ENCODE measurements at regions not wholly inside any gene's neighbourhood (a gene's known extent, or its start where the extent isn't known, plus 50 kb on each side); places are given as distances from the start of the nearest gene placed in this dataset.

DNA sequence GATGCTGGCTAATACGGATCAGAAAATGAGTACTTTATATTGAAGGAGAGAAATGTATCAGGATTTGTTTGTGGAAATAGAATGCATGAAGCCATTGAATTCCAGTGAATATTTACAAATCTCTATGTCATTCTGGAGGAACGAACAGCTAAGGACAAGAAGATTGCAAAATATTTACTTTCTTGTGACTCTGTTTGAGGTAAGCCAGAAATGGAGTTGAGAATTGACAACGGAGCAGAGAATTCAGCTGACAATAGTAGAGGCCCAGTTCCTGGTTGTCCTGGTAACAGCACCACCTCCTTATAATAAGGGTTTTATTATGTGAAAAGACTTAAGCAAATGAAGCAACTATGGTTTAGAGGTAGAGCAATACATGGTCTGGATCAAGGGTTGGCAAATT is 349.2 kb downstream of the ADCYAP1 start:
- Histone ChIP-seq H3K27ac (ENCODE audit: low read depth in 1 of 2, low read length in 2 of 2) (no peak overlapping the region), H3K9me3 (ENCODE audit: control insufficient read depth in 4 of 4, low read length in 3 of 4) (no peaks in the 10 kb centered on the region), H3K4me1 (ENCODE audit: control insufficient read depth in 4 of 4, insufficient read depth in 4 of 4, low read length in 3 of 4) (peaks cover 0 to 2% (median 0%) of the 10 kb centered on the region in 4 donors), H3K36me3 (ENCODE audit: control insufficient read depth in 4 of 4, insufficient read depth in 3 of 4, low read depth in 1 of 4, low read length in 3 of 4) (no peaks in the 10 kb centered on the region), H3K27me3 (ENCODE audit: control insufficient read depth in 4 of 4, insufficient read depth in 4 of 4, low read length in 3 of 4) (no peaks in the 10 kb centered on the region), H3K4me3 (ENCODE audit: low read depth in 1 of 3, low read length in 3 of 3) (no peak overlapping the region), H3K9ac (ENCODE audit: low read depth in 1 of 2, low read length in 2 of 2) (no peak overlapping the region)
- 42% methylated on average over 3 of the region's 3 CpGs for WGBS
- DNase-seq (ENCODE audit: low spot score): no peak
- TF ChIP-seq FOXA1 (IDR thresholded peaks at IDR 0.05) (no peak), RXRA (IDR thresholded peaks at IDR 0.05) (peak in 1 of 2 donors; percentile 11), HNF4G (IDR thresholded peaks at IDR 0.05) (no peak), SP1 (IDR thresholded peaks at IDR 0.05) (no peak), HNF4A (conservative IDR thresholded peaks at IDR 0.05) (no peak), EGR1 (IDR thresholded peaks at IDR 0.05; ENCODE audit: low read depth in 2 of 2) (no peak)

DNA sequence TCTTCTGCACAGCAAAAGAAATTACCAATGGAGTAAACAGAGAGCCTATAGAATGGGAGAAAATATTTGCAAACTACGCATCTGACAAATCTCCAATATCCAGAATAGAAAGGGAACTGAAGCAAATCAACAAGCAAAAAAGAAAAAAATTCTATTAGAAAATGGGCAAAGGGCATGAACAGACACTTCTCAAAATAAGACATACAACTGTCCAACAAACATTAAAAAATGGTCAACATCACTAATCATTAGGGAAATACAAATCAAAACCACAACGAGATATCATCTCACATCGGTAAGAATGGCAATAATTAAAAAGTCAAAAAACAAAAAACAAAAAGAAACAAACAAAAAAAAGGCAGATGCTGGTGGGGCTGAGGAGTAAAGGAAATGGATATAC is 356.4 kb downstream of the ADCYAP1 start:
- no peaks in the 10 kb centered on the region for H3K4me1 ChIP-seq (ENCODE audit: control insufficient read depth in 4 of 4, insufficient read depth in 4 of 4, low read length in 3 of 4)
- no peaks in the 10 kb centered on the region for H3K27me3 ChIP-seq (ENCODE audit: control insufficient read depth in 4 of 4, insufficient read depth in 4 of 4, low read length in 3 of 4)
- no peak overlapping the region for H3K9ac ChIP-seq (ENCODE audit: low read depth in 1 of 2, low read length in 2 of 2)
- no peak overlapping the region for H3K27ac ChIP-seq (ENCODE audit: low read depth in 1 of 2, low read length in 2 of 2)
- H3K9me3 ChIP-seq (ENCODE audit: control insufficient read depth in 4 of 4, low read length in 3 of 4): peaks cover 0 to 3% (median 0%) of the 10 kb centered on the region in 4 donors
- no peak for DNase-seq (ENCODE audit: low spot score)
- no peaks in the 10 kb centered on the region for H3K36me3 ChIP-seq (ENCODE audit: control insufficient read depth in 4 of 4, insufficient read depth in 3 of 4, low read depth in 1 of 4, low read length in 3 of 4)
- 94% methylated on average over 3 of the region's 3 CpGs for WGBS
- H3K4me3 ChIP-seq (ENCODE audit: low read depth in 1 of 3, low read length in 3 of 3): no peak overlapping the region
- TF ChIP-seq, protein P1, sequence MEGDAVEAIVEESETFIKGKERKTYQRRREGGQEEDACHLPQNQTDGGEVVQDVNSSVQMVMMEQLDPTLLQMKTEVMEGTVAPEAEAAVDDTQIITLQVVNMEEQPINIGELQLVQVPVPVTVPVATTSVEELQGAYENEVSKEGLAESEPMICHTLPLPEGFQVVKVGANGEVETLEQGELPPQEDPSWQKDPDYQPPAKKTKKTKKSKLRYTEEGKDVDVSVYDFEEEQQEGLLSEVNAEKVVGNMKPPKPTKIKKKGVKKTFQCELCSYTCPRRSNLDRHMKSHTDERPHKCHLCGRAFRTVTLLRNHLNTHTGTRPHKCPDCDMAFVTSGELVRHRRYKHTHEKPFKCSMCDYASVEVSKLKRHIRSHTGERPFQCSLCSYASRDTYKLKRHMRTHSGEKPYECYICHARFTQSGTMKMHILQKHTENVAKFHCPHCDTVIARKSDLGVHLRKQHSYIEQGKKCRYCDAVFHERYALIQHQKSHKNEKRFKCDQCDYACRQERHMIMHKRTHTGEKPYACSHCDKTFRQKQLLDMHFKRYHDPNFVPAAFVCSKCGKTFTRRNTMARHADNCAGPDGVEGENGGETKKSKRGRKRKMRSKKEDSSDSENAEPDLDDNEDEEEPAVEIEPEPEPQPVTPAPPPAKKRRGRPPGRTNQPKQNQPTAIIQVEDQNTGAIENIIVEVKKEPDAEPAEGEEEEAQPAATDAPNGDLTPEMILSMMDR (IDR thresholded peaks at IDR 0.05; ENCODE audit: low read depth, low read length, missing input control): no peak
- TF ChIP-seq RXRA (IDR thresholded peaks at IDR 0.05) (no peak), RAD21 (IDR thresholded peaks at IDR 0.05) (no peak), EGR1 (IDR thresholded peaks at IDR 0.05; ENCODE audit: low read depth in 2 of 2) (no peak), GABPA (IDR thresholded peaks at IDR 0.05 in 1 of 2, conservative IDR thresholded peaks at IDR 0.05 in 1 of 2) (no peak), SP1 (IDR thresholded peaks at IDR 0.05) (no peak), TAF1 (conservative IDR thresholded peaks at IDR 0.05) (no peak), FOXA1 (IDR thresholded peaks at IDR 0.05) (no peak), NR2F2 (IDR thresholded peaks at IDR 0.05) (no peak), FOXA2 (IDR thresholded peaks at IDR 0.05) (no peak), HNF4G (IDR thresholded peaks at IDR 0.05) (no peak), HNF4A (conservative IDR thresholded peaks at IDR 0.05) (no peak), YY1 (IDR thresholded peaks at IDR 0.05) (no peak), JUND (IDR thresholded peaks at IDR 0.05) (no peak)
- TF ChIP-seq, protein P2, sequence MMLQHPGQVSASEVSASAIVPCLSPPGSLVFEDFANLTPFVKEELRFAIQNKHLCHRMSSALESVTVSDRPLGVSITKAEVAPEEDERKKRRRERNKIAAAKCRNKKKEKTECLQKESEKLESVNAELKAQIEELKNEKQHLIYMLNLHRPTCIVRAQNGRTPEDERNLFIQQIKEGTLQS (IDR thresholded peaks at IDR 0.05): no peak
- TF ChIP-seq, protein P3, sequence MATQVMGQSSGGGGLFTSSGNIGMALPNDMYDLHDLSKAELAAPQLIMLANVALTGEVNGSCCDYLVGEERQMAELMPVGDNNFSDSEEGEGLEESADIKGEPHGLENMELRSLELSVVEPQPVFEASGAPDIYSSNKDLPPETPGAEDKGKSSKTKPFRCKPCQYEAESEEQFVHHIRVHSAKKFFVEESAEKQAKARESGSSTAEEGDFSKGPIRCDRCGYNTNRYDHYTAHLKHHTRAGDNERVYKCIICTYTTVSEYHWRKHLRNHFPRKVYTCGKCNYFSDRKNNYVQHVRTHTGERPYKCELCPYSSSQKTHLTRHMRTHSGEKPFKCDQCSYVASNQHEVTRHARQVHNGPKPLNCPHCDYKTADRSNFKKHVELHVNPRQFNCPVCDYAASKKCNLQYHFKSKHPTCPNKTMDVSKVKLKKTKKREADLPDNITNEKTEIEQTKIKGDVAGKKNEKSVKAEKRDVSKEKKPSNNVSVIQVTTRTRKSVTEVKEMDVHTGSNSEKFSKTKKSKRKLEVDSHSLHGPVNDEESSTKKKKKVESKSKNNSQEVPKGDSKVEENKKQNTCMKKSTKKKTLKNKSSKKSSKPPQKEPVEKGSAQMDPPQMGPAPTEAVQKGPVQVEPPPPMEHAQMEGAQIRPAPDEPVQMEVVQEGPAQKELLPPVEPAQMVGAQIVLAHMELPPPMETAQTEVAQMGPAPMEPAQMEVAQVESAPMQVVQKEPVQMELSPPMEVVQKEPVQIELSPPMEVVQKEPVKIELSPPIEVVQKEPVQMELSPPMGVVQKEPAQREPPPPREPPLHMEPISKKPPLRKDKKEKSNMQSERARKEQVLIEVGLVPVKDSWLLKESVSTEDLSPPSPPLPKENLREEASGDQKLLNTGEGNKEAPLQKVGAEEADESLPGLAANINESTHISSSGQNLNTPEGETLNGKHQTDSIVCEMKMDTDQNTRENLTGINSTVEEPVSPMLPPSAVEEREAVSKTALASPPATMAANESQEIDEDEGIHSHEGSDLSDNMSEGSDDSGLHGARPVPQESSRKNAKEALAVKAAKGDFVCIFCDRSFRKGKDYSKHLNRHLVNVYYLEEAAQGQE (IDR thresholded peaks at IDR 0.05): no peak
- TF ChIP-seq, protein P4, sequence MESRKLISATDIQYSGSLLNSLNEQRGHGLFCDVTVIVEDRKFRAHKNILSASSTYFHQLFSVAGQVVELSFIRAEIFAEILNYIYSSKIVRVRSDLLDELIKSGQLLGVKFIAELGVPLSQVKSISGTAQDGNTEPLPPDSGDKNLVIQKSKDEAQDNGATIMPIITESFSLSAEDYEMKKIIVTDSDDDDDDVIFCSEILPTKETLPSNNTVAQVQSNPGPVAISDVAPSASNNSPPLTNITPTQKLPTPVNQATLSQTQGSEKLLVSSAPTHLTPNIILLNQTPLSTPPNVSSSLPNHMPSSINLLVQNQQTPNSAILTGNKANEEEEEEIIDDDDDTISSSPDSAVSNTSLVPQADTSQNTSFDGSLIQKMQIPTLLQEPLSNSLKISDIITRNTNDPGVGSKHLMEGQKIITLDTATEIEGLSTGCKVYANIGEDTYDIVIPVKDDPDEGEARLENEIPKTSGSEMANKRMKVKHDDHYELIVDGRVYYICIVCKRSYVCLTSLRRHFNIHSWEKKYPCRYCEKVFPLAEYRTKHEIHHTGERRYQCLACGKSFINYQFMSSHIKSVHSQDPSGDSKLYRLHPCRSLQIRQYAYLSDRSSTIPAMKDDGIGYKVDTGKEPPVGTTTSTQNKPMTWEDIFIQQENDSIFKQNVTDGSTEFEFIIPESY (IDR thresholded peaks at IDR 0.05): no peak
- TF ChIP-seq, protein P5, sequence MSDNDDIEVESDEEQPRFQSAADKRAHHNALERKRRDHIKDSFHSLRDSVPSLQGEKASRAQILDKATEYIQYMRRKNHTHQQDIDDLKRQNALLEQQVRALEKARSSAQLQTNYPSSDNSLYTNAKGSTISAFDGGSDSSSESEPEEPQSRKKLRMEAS (IDR thresholded peaks at IDR 0.05): no peak
